Coronary artery (tissue), 2 donors: ENCODE measurements at regions not wholly inside any gene's neighbourhood (a gene's known extent, or its start where the extent isn't known, plus 50 kb on each side); places are given as distances from the start of the nearest gene placed in this dataset.

Experiments used
- DNase-seq: peaks from one replicate; pipeline ENCODE4 v3.0.0-alpha.2; 2017; ENCODE audit warnings: low spot score
- H3K27ac ChIP-seq, 2 donors: fragments of 200-600 bp; sonication (generic); one replicate each; pipeline ENCODE4 v1.5.1; 2016 to 2019
- H3K4me3 ChIP-seq: fragments of 200-600 bp; sonication (generic); 2 replicates; pipeline ENCODE4 v1.5.1; 2016; ENCODE audit warnings: mild to moderate bottlenecking, moderate library complexity
- CTCF ChIP-seq: fragments of 200-600 bp; sonication (generic); IDR thresholded peaks from one replicate; pipeline ENCODE4 v1.5.1; 2019; ENCODE audit warnings: antibody characterized with exemption

DNA sequence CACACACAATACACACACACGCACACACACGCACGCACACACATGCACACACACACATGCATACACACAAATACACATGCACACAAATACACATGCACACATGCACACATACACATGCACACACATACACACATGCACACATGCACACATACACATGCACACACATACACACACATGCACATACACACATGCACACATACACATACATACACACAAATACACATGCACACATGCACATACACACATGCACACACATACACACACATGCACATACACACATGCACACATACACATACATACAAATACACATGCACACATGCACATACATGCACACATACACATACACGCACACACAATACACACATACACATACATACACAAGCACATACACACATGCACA, 175.4 kb upstream of the RREB1 start:
- TF ChIP-seq CTCF: no peak
- H3K4me3 ChIP-seq: no peak overlapping the region
- DNase-seq: no peak
- no peak overlapping the region for H3K27ac ChIP-seq

DNA sequence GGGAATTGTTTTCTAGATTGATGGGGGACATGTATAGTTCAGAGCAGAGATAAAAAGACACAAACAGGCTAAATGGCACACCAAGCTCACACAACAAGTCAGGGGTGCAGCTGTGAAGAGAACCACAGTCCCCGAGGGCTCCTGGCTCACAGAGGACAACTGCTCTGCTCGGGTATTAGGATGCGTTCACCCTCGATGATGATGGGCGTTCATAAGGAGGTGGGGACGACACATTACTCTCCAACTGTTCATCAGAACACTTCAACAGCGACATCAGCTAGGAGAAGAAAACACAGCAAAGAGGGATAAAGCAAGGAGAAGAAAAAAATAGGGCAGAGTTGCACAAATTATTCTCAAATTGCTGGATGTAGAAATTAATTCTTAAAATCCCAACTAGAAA, 174.8 kb upstream of the RREB1 start:
- DNase-seq: no peak
- Histone ChIP-seq H3K4me3 (no peak overlapping the region), H3K27ac (no peak overlapping the region)
- no peak for TF ChIP-seq CTCF

- no peak for TF ChIP-seq CTCF
- no peak for DNase-seq
Observed at GRCh38 chr6:6940031-6941025, 167.4 kb upstream of the RREB1 start.

GRCh38 chr6:6941201-6941600, 166.6 kb upstream of the RREB1 start:
- TF ChIP-seq CTCF: no peak
- Histone ChIP-seq H3K4me3 (no peak overlapping the region), H3K27ac (no peak overlapping the region)
- peak; percentile 41 for DNase-seq

More at GRCh38 chr6:6940031-6941025, 167.4 kb upstream of the RREB1 start:
- Histone ChIP-seq H3K27ac (no peak overlapping the region), H3K4me3 (no peak overlapping the region)

DNA sequence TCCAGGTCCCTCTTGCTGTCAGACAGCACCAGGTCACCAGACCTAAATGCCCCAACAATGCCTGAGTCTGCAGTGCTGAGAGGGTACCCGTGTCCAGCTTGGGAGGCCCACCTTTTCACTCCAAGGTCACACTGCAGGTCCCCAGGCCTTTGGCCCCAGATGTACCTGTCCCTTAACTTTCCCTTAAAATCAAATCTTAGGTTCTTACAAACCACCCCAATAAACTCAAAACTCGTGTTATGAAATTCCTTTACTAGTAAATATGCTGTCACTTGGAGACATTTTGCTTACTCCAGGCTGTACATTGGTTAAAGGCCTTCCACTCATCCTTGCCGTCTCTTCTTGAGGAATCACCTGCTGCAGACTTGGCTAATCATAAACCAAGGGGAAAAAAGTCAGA, 165.7 kb upstream of the RREB1 start:
- no peak for TF ChIP-seq CTCF
- DNase-seq: no peak
- Histone ChIP-seq H3K4me3 (no peak overlapping the region), H3K27ac (no peak overlapping the region)

DNA sequence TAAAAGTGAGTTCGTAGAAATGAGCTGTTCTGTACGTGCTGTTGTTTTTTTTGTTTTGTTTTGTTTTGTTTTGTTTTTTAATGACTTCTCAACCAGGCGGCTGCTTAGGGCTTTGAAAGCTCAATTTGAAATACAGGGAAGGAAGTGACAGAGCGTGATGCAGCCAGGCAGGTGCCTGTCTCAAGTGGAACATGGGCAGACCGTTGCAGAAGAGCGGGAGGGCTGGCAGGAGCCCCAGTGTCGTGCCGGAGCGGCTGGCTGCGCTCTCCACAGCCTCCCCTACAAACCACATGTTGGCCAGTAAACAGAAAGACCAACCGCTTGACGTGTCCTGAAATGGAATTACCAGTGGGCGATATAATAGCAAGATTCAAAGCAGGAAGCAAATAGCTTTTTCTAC, 164.9 kb upstream of the RREB1 start:
- Histone ChIP-seq H3K27ac (no peak overlapping the region), H3K4me3 (no peak overlapping the region)
- no peak for DNase-seq
- TF ChIP-seq CTCF: no peak

- no peak overlapping the region for H3K4me3 ChIP-seq
- H3K27ac ChIP-seq: no peak overlapping the region
- TF ChIP-seq CTCF: no peak
Observed at GRCh38 chr6:6943421-6943820, 164.3 kb upstream of the RREB1 start.

More at GRCh38 chr6:6943421-6943820, 164.3 kb upstream of the RREB1 start:
- no peak for DNase-seq
